Tibial nerve (tissue), 4 donors: ENCODE measurements at regions not wholly inside any gene's neighbourhood (a gene's known extent, or its start where the extent isn't known, plus 50 kb on each side); places are given as distances from the start of the nearest gene placed in this dataset.

Experiments
- DNase-seq, 2 donors: peaks; one replicate each; pipeline ENCODE4 v3.0.0-alpha.2; 2019; ENCODE audit warnings: low spot score in 2 of 2
- H3K27ac ChIP-seq, 4 donors: fragments of 200-600 bp; sonication (generic) in 3 of 4; one replicate each; pipeline ENCODE4 v1.5.1; 2017 to 2019; ENCODE audit warnings: mild to moderate bottlenecking in 1 of 4
- H3K27me3 ChIP-seq, 2 donors: fragments of 200-600 bp; sonication (generic) in 1 of 2; one replicate each; pipeline versions ENCODE4 v1.5.1 to v1.6.0; 2017 to 2019
- H3K36me3 ChIP-seq, 3 donors: fragments of 200-600 bp; sonication (generic); one replicate each; pipeline ENCODE4 v1.5.1; 2018 to 2019
- H3K4me1 ChIP-seq, 4 donors: fragments of 200-600 bp; sonication (generic) in 3 of 4; one replicate each; pipeline ENCODE4 v1.5.1; 2017 to 2019
- H3K4me3 ChIP-seq, 4 donors: fragments of 200-600 bp; sonication (generic) in 3 of 4; one replicate each; pipeline ENCODE4 v1.5.1; 2017 to 2019; ENCODE audit warnings: mild to moderate bottlenecking in 1 of 4, moderate library complexity in 1 of 4
- H3K9me3 ChIP-seq, 4 donors: fragments of 200-600 bp; sonication (generic) in 3 of 4; one replicate each; pipeline ENCODE4 v1.5.1; 2017 to 2019
- CTCF ChIP-seq, 5 experiments: fragments of 200-600 bp in 3 of 5; fragments of 450-650 bp in 2 of 5; sonication (generic) in 3 of 5; IDR thresholded peaks; one replicate each; pipeline ENCODE4 v1.5.1; 2016 to 2019; ENCODE audit warnings: antibody characterized with exemption in 5 of 5, mild to moderate bottlenecking in 3 of 5, moderate library complexity in 2 of 5
- EP300 ChIP-seq, 2 donors: sonication (generic); formaldehyde crosslinking; IDR thresholded peaks; one replicate each; pipeline ENCODE4 v1.6.1; 2017; ENCODE audit warnings: antibody characterized with exemption in 2 of 2, mild to moderate bottlenecking in 1 of 2
- POLR2A ChIP-seq, 2 donors: fragments of 450-650 bp; IDR thresholded peaks; one replicate each; pipeline ENCODE4 v1.6.1; 2017; ENCODE audit warnings: antibody characterized with exemption in 2 of 2, mild to moderate bottlenecking in 2 of 2, moderate library complexity in 2 of 2
- WGBS, 2 donors: methylation state at CpG; one replicate each; pipeline ENCODE4 v1.1.5; 2018; 5-methylcytosine and 5-hydroxymethylcytosine counted together

DNA sequence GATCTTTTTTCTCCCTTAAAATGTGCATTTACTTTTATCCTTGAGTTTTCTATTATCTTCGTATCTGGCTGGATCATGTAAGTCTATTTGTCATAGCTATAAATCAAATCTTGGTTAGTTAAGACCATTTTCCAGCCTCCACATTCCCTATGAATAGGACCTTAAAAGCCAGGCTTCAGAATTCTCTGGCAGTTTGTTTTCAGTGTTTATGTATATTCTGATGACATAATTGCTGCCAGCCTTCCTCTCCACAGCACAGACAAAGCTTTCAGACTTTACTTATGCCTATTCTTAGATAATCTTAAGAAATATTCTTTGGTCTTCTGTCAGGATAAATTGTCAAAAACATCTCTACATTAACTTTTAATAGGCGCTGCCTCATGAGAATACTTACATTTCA is 870.8 kb upstream of the SPRY2 start:
- no peak for DNase-seq
- Histone ChIP-seq H3K27me3 (no peaks in the 10 kb centered on the region), H3K4me3 (no peak overlapping the region), H3K4me1 (no peaks in the 10 kb centered on the region), H3K27ac (no peak overlapping the region), H3K36me3 (no peaks in the 10 kb centered on the region), H3K9me3 (no peaks in the 10 kb centered on the region)
- no peak for TF ChIP-seq EP300 (IDR thresholded peaks at IDR 0.05)
- TF ChIP-seq CTCF (IDR thresholded peaks at IDR 0.05), result no peak
- WGBS, 2 donors, result 63 to 66% methylated on average over 2 of the region's 2 CpGs

DNA sequence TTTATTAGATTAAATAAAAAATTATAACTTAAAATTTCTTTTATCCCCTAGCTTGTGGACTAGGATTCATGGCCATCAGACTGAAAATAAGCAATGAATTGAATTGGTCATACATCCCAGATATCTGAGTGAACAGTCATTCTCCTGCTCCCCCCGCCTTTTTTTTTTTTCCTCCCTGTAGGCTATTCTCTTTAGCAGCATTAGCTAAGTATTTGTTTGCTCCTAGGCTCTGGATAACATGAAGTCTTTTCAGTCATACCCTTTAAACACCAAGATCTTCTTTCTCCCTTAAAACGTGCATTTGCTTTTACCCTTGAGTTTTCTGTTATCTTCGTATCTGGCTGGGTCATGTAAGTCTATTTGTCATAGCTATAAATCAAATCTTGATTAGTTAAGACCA is 866.7 kb upstream of the SPRY2 start:
- 40 to 42% methylated on average over 3 of the region's 3 CpGs for WGBS, 2 donors
- H3K27me3 ChIP-seq, result no peaks in the 10 kb centered on the region
- no peaks in the 10 kb centered on the region for H3K4me1 ChIP-seq

DNA sequence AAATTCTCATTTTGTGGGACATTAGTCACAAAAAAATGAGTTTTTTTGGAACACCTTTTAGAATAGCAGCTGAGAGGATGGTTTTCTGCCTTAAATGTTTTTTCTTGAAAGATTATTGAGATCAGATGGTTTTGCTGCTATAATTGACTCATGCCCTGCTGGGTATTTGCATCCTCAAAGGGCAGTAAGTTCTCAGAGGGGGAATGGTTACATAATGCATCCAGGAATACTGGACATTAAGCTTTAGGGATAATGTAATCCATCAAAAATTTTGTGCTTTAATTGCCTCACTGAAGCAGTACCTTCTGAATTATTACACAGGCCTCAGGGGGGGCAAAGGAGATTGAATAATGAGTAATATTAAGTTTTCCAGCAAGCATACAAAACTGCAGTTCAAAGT is 866.3 kb upstream of the SPRY2 start:
- no peak for TF ChIP-seq EP300 (IDR thresholded peaks at IDR 0.05)
- TF ChIP-seq CTCF (IDR thresholded peaks at IDR 0.05), result no peak
- Histone ChIP-seq H3K4me1 (no peaks in the 10 kb centered on the region), H3K27me3 (no peaks in the 10 kb centered on the region), H3K9me3 (peaks cover 0 to 2% (median 0%) of the 10 kb centered on the region in 4 donors), H3K36me3 (no peaks in the 10 kb centered on the region), H3K4me3 (no peak overlapping the region), H3K27ac (no peak overlapping the region)
- no peak for DNase-seq

More for the DNA sequence above, 866.7 kb upstream of the SPRY2 start:
- H3K4me3 ChIP-seq, result no peak overlapping the region
- peaks cover 0 to 2% (median 0%) of the 10 kb centered on the region in 4 donors for H3K9me3 ChIP-seq
- no peak for DNase-seq
- TF ChIP-seq CTCF (IDR thresholded peaks at IDR 0.05), result no peak
- no peak for TF ChIP-seq POLR2A (IDR thresholded peaks at IDR 0.05)
- TF ChIP-seq EP300 (IDR thresholded peaks at IDR 0.05), result no peak
- no peaks in the 10 kb centered on the region for H3K36me3 ChIP-seq
- no peak overlapping the region for H3K27ac ChIP-seq

DNA sequence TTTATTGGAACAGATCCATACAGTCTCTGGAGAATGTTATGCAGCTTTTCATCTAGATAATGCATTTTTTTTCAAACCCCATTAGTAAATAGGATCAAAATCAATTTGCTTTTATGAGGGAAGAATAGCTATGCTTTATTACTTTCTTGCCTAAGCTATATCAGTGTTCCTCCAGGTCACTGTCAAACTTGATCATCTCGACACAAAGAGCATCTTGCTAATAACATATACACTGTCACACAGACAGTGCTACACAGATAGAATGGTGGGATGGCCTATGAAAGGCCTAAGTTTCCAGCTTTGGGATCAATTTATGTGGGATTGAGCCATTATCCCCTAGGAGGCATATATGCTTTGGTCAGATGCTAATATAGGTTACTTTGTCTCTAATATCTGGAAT is 862.9 kb upstream of the SPRY2 start:
- no peaks in the 10 kb centered on the region for H3K36me3 ChIP-seq
- no peaks in the 10 kb centered on the region for H3K4me1 ChIP-seq
- TF ChIP-seq CTCF (IDR thresholded peaks at IDR 0.05), result no peak
- no peak for TF ChIP-seq POLR2A (IDR thresholded peaks at IDR 0.05)
- TF ChIP-seq EP300 (IDR thresholded peaks at IDR 0.05), result no peak
- 91 to 93% methylated on average over 1 of the region's 1 CpG for WGBS, 2 donors
- no peak for DNase-seq
- peaks cover 0 to 2% (median 0%) of the 10 kb centered on the region in 4 donors for H3K9me3 ChIP-seq
- H3K27me3 ChIP-seq, result no peaks in the 10 kb centered on the region
- H3K4me3 ChIP-seq, result no peak overlapping the region
- H3K27ac ChIP-seq, result no peak overlapping the region

- no peak for DNase-seq
- no peaks in the 10 kb centered on the region for H3K27me3 ChIP-seq
- no peaks in the 10 kb centered on the region for H3K36me3 ChIP-seq
- no peaks in the 10 kb centered on the region for H3K4me1 ChIP-seq
- H3K4me3 ChIP-seq, result no peak overlapping the region
- H3K27ac ChIP-seq, result no peak overlapping the region
- 52 to 61% methylated on average over 4 of the region's 4 CpGs for WGBS, 2 donors
- no peak for TF ChIP-seq CTCF (IDR thresholded peaks at IDR 0.05)
- TF ChIP-seq POLR2A (IDR thresholded peaks at IDR 0.05), result no peak
- no peak for TF ChIP-seq EP300 (IDR thresholded peaks at IDR 0.05)
- peaks cover 0 to 1% (median 0%) of the 10 kb centered on the region in 4 donors for H3K9me3 ChIP-seq
These were observed 859.0 kb upstream of the SPRY2 start for GRCh38 chr13:81199956-81200355.
